Mesenteric fat pad (tissue), 1 donor: ENCODE measurements at regions not wholly inside any gene's neighbourhood (a gene's known extent, or its start where the extent isn't known, plus 50 kb on each side); places are given as distances from the start of the nearest gene placed in this dataset.
"Not testable (repeated sequence)": the region's sequence is repeated elsewhere in the genome, so short reads cannot be mapped to it uniquely, and the experiment has no call there.

Experiments
- DNase-seq: peaks from one replicate; pipeline ENCODE4 v3.0.0-alpha.2; 2020; ENCODE audit warnings: low spot score
- donor health status: DM: yes; HTN: yes; CAD: no.

GRCh38 chr2:83894976-83895375 is 564.1 kb downstream of the SUCLG1 start:
- DNase-seq, result no peak

GRCh38 chr2:83887757-83888156 is 571.3 kb downstream of the SUCLG1 start:
- DNase-seq, result no peak

GRCh38 chr2:83879127-83879526 is 580.0 kb downstream of the SUCLG1 start:
- no peak for DNase-seq

GRCh38 chr2:83877261-83877660 is 581.8 kb downstream of the SUCLG1 start:
- DNase-seq, result not testable (repeated sequence)

GRCh38 chr2:83874712-83875430 is 584.2 kb downstream of the SUCLG1 start:
- no peak for DNase-seq

GRCh38 chr2:83874066-83874465 is 585.0 kb downstream of the SUCLG1 start:
- DNase-seq, result no peak

GRCh38 chr2:83873110-83873509 is 586.0 kb downstream of the SUCLG1 start:
- no peak for DNase-seq

- DNase-seq, result no peak
Observed at GRCh38 chr2:83866211-83866610, 592.9 kb downstream of the SUCLG1 start.

- no peak for DNase-seq
Observed at GRCh38 chr2:83862600-83862999, 596.5 kb downstream of the SUCLG1 start.

GRCh38 chr2:83860320-83860719 is 598.8 kb downstream of the SUCLG1 start:
- DNase-seq, result no peak

- DNase-seq, result no peak
Observed at GRCh38 chr2:83859553-83859952, 599.5 kb downstream of the SUCLG1 start.

GRCh38 chr2:83851066-83851465 is 608.0 kb downstream of the SUCLG1 start:
- DNase-seq, result no peak

GRCh38 chr2:83850071-83850725 is 608.9 kb downstream of the SUCLG1 start:
- DNase-seq, result no peak

- no peak for DNase-seq
Observed at GRCh38 chr2:83844490-83844889, 614.6 kb downstream of the SUCLG1 start.

GRCh38 chr2:83842421-83842820 is 616.7 kb downstream of the SUCLG1 start:
- no peak for DNase-seq

GRCh38 chr2:83837823-83838222 is 621.3 kb downstream of the SUCLG1 start:
- no peak for DNase-seq

GRCh38 chr2:83827618-83828017 is 631.5 kb downstream of the SUCLG1 start:
- DNase-seq, result no peak

- no peak for DNase-seq
Observed at GRCh38 chr2:83826577-83826976, 632.5 kb downstream of the SUCLG1 start.

- no peak for DNase-seq
Observed at GRCh38 chr2:83823229-83823628, 635.9 kb downstream of the SUCLG1 start.

GRCh38 chr2:83817511-83817910 is 641.6 kb downstream of the SUCLG1 start:
- no peak for DNase-seq

- no peak for DNase-seq
Observed at GRCh38 chr2:83808878-83809277, 650.2 kb downstream of the SUCLG1 start.

- DNase-seq, result no peak
Observed at GRCh38 chr2:83802604-83803003, 656.5 kb downstream of the SUCLG1 start.

- DNase-seq, result no peak
Observed at GRCh38 chr2:83795777-83796176, 663.3 kb downstream of the SUCLG1 start.
